ENCODE measurements at regions not wholly inside any gene's neighbourhood (a gene's known extent, or its start where the extent isn't known, plus 50 kb on each side); places are given as distances from the start of the nearest gene placed in this dataset.

DNA sequence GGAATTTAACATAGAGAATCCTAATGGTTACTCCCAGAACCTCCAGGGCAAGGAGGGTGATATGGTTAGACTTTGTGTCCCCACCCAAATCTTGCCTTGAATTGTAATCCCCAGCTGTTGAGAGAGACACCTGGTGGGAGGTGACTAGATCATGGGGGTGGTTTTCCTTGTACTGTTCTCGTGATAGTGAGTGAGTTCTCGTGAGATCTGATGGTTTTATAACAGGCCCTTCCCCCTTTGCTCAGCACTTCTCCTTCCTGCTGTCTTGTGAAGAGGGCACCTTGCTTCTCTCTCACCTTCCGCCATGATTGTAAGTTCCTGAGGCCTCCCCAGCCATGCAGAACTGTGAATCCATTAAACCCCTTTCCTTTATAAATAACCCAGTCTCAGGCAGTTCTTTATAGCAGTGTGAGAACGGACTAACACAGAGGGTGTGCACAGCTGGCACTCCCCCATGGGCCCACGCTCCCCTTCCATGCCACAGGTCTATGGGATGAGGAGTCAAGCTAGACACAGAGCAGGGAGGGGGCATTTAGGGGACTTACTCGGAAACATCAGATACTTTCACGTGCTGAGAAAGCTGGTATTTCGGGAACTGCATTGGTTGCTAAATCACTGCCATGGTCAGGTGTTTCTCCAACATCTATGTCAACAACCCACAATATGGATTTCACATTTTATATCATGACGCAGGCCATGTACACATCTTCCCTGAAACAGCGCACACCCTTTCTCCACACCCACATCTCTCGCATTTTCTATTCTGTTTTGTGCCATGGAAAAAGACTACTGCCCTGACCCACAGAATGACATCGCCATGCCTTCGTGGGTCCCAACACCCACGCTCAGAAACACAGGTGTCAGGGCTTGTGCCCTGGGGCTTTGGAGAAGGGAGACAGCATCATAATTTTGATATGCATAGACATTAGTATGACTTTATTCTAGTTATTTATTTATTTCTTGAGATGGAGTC lies 199.1 kb upstream of the GSE1 start:
- in situ Hi-C loops (cut with MboI) = no loop called here

DNA sequence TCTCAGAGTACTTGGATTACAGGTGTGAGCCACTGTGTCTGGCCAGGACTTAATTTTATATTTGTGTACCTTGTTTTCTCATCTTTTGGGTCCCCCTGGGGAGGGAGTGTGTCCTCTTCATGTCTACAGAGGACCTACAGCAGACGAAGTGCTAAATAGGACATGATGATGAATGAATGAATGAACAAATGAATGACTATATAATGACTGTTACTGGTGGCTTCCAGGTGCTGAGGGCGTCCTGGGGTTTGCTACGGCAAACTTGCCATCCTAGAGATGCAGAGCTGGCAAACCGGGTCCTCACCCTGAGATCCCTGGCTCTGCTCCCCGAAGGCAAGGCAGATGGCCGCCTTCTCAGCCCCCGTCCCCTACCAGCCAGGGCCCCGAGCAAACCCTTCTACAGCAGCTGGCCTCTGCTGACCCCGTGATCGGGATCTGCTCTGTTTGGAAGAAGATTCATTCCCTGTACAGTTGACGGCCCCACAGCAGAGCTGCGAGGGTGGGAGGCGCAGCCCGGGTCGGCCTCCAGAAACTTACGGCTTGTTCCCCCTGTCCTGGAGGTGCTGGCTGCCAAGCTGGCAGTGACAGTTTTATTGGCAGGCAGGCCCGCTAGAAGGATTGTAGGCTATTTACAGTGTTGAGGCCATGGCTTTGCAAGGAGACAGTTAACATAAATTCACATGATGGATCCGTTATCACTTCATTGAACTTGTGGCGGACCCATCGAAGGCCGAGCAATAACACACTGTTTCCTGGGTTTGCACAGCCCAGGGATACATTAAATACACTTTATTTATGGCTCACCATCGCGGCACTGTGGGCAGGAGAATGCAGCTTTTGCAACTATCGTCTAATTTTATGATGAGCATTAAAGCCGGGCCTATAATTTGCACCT lies 197.7 kb upstream of the GSE1 start:
- no peak for DNase-seq
- H3K4me1 ChIP-seq (ENCODE audit: insufficient read depth) = no peaks in the 10 kb centered on the region
- H3K27me3 ChIP-seq (replicated peaks; ENCODE audit: insufficient read depth) = no peaks in the 10 kb centered on the region
- no peak overlapping the region for H3K4me3 ChIP-seq
- no peaks in the 10 kb centered on the region for H4K20me1 ChIP-seq (ENCODE audit: insufficient read depth)
- 51 to 54% methylated on average over 25 of the region's 25 CpGs for WGBS, 2 experiments (ENCODE audit: low coverage in 1 of 2, low lambda C conversion rate in 2 of 2, missing lambda C conversion rate in 2 of 2)
- peaks cover 26% of the 10 kb centered on the region for H3K79me2 ChIP-seq (ENCODE audit: insufficient read depth)
- no peaks in the 10 kb centered on the region for H3K9me3 ChIP-seq (ENCODE audit: low read depth)
- H3K9ac ChIP-seq = no peak overlapping the region
- H3K4me2 ChIP-seq (ENCODE audit: unreplicated experiment) = no peak overlapping the region
- in situ Hi-C loops (cut with MboI) = no loop called here
- no peaks in the 10 kb centered on the region for H3K36me3 ChIP-seq (ENCODE audit: low read depth)
- H2AFZ ChIP-seq = no peak overlapping the region
- H3K27ac ChIP-seq = no peak overlapping the region
- TF ChIP-seq EZH2phosphoT487 (IDR thresholded peaks at IDR 0.05; ENCODE audit: insufficient read depth, low read depth) (no peak), EZH2 (IDR thresholded peaks at IDR 0.05; ENCODE audit: insufficient read depth, poor library complexity, severe bottlenecking) (no peak)
- no peaks in the 10 kb centered on the region for H3K9me2 ChIP-seq (ENCODE audit: insufficient read depth)
- no peaks in the 10 kb centered on the region for H3F3A ChIP-seq (ENCODE audit: insufficient read depth)

More for the DNA sequence above, 199.1 kb upstream of the GSE1 start:
- Histone ChIP-seq H3K27ac (no peak overlapping the region), H2AFZ (no peak overlapping the region), H3K9me3 (ENCODE audit: low read depth) (no peaks in the 10 kb centered on the region), H3K4me2 (ENCODE audit: unreplicated experiment) (no peak overlapping the region), H3K4me3 (no peak overlapping the region), H3K27me3 (replicated peaks; ENCODE audit: insufficient read depth) (no peaks in the 10 kb centered on the region), H4K20me1 (ENCODE audit: insufficient read depth) (no peaks in the 10 kb centered on the region), H3K9me2 (ENCODE audit: insufficient read depth) (no peaks in the 10 kb centered on the region), H3F3A (ENCODE audit: insufficient read depth) (no peaks in the 10 kb centered on the region), H3K36me3 (ENCODE audit: low read depth) (no peaks in the 10 kb centered on the region), H3K4me1 (ENCODE audit: insufficient read depth) (no peaks in the 10 kb centered on the region), H3K79me2 (ENCODE audit: insufficient read depth) (peaks cover 22% of the 10 kb centered on the region), H3K9ac (no peak overlapping the region)
- TF ChIP-seq EZH2phosphoT487 (IDR thresholded peaks at IDR 0.05; ENCODE audit: insufficient read depth, low read depth) = no peak
- no peak for TF ChIP-seq EZH2 (IDR thresholded peaks at IDR 0.05; ENCODE audit: insufficient read depth, poor library complexity, severe bottlenecking)
- 91 to 94% methylated on average over 14 of the region's 14 CpGs for WGBS, 2 experiments (ENCODE audit: low coverage in 1 of 2, low lambda C conversion rate in 2 of 2, missing lambda C conversion rate in 2 of 2)
- no peak for DNase-seq

DNA sequence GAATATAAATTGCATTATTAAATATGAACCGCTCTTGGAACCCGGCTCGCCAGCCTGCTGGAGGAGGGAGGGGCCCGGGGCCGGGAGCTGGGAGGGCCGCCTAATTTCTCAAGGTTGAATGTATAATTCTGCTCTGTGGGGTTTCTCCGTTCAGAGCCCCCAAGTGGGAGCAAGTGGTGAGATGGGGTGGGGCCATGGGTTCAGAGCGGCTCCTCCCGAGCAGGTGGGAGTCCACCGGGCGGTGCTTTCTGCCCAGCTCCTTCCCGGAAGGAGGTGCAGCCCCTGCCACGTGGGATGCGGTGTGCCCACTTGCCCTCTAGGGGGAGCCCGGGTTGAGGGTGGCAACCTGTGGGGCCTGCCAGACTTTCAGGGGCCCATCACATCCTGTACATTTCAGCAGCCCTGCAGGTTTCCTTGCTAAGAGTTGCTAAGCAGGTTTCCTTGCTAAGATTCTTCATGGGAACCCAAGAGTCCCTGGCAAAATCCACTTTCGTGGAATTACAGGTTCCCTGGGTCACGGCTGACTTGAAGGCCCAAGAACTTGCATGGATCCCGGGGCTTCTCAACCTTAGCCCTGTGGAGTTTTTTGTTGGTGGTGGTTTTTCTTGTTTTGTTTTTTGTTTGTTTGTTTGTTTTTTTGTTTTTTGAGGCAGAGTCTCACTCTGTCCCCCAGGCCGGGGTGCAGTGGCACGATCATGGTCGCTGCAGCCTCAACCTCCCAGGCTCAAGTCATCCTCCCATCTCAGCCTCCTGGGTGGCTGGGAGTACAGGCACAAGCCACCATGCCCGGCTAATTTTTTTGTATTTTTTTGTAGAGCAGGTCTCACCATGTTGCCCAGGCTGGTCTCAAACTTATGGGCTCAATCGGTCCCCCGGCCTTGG lies 196.7 kb upstream of the GSE1 start:
- TF ChIP-seq EZH2phosphoT487 (IDR thresholded peaks at IDR 0.05; ENCODE audit: insufficient read depth, low read depth) (no peak), EZH2 (IDR thresholded peaks at IDR 0.05; ENCODE audit: insufficient read depth, poor library complexity, severe bottlenecking) (no peak)
- no peak overlapping the region for H3K4me3 ChIP-seq
- peaks cover 32% of the 10 kb centered on the region for H3K79me2 ChIP-seq (ENCODE audit: insufficient read depth)
- H4K20me1 ChIP-seq (ENCODE audit: insufficient read depth) = no peaks in the 10 kb centered on the region
- H3F3A ChIP-seq (ENCODE audit: insufficient read depth) = no peaks in the 10 kb centered on the region
- no peaks in the 10 kb centered on the region for H3K27me3 ChIP-seq (replicated peaks; ENCODE audit: insufficient read depth)
- H3K9ac ChIP-seq = no peak overlapping the region
- no peaks in the 10 kb centered on the region for H3K9me2 ChIP-seq (ENCODE audit: insufficient read depth)
- no peak overlapping the region for H2AFZ ChIP-seq
- H3K9me3 ChIP-seq (ENCODE audit: low read depth) = no peaks in the 10 kb centered on the region
- WGBS, 2 experiments (ENCODE audit: low coverage in 1 of 2, low lambda C conversion rate in 2 of 2, missing lambda C conversion rate in 2 of 2) = 77 to 82% methylated on average over 24 of the region's 24 CpGs
- no peaks in the 10 kb centered on the region for H3K4me1 ChIP-seq (ENCODE audit: insufficient read depth)
- DNase-seq = peak; percentile 61
- in situ Hi-C loops (cut with MboI) = no loop called here
- no peak overlapping the region for H3K4me2 ChIP-seq (ENCODE audit: unreplicated experiment)
- no peaks in the 10 kb centered on the region for H3K36me3 ChIP-seq (ENCODE audit: low read depth)
- H3K27ac ChIP-seq = no peak overlapping the region
